Neural progenitor cell (in vitro differentiated cells): ENCODE measurements at regions not wholly inside any gene's neighbourhood (a gene's known extent, or its start where the extent isn't known, plus 50 kb on each side); places are given as distances from the start of the nearest gene placed in this dataset.

Source experiments
- EZH2 ChIP-seq: fragments of 200-600 bp; sonication (generic); IDR thresholded peaks from 2 replicates; pipeline ENCODE4 v1.6.1; 2017; ENCODE audit warnings: antibody characterized with exemption, mild to moderate bottlenecking, moderate library complexity
- EZH2phosphoT487 ChIP-seq: fragments of 200-600 bp; sonication (generic); IDR thresholded peaks from 2 replicates; pipeline ENCODE4 v1.6.1; 2017; ENCODE audit warnings: antibody characterized with exemption
- TF ChIP-seq, protein P1 (sequence below): fragments of 200-600 bp; sonication (generic); IDR thresholded peaks from 2 replicates; pipeline ENCODE4 v1.5.1; 2017; ENCODE audit warnings: antibody characterized with exemption, mild to moderate bottlenecking

DNA sequence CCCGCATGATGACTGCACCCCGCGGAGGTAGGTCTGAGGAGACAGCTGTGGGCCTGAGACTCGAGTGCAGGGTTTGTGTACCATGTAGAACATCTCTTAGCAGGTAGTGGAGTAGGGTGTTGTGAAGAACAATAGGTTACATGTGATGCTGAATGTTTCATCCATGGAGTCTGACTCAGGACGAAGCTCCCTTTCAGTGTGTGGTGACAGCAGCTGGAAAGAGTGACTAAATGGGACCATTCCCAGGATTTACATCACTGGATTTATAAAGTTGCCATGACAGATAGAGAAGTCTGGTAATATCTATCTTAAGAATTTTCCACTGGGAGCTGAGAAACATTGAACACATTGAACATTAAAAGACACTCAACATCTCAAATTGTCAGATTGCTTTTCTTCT lies 259.6 kb upstream of the RGS6 start:
- TF ChIP-seq, protein P1, sequence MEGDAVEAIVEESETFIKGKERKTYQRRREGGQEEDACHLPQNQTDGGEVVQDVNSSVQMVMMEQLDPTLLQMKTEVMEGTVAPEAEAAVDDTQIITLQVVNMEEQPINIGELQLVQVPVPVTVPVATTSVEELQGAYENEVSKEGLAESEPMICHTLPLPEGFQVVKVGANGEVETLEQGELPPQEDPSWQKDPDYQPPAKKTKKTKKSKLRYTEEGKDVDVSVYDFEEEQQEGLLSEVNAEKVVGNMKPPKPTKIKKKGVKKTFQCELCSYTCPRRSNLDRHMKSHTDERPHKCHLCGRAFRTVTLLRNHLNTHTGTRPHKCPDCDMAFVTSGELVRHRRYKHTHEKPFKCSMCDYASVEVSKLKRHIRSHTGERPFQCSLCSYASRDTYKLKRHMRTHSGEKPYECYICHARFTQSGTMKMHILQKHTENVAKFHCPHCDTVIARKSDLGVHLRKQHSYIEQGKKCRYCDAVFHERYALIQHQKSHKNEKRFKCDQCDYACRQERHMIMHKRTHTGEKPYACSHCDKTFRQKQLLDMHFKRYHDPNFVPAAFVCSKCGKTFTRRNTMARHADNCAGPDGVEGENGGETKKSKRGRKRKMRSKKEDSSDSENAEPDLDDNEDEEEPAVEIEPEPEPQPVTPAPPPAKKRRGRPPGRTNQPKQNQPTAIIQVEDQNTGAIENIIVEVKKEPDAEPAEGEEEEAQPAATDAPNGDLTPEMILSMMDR: no peak
- TF ChIP-seq EZH2 (no peak), EZH2phosphoT487 (no peak)
